HT-29 (cell line): ENCODE measurements at regions not wholly inside any gene's neighbourhood (a gene's known extent, or its start where the extent isn't known, plus 50 kb on each side); places are given as distances from the start of the nearest gene placed in this dataset.
"Not testable (repeated sequence)": the region's sequence is repeated elsewhere in the genome, so short reads cannot be mapped to it uniquely, and the experiment has no call there.

Source experiments
- DNase-seq: peaks from one replicate; pipeline ENCODE4 v3.0.0-alpha.2; 2015; ENCODE audit warnings: low spot score

DNA sequence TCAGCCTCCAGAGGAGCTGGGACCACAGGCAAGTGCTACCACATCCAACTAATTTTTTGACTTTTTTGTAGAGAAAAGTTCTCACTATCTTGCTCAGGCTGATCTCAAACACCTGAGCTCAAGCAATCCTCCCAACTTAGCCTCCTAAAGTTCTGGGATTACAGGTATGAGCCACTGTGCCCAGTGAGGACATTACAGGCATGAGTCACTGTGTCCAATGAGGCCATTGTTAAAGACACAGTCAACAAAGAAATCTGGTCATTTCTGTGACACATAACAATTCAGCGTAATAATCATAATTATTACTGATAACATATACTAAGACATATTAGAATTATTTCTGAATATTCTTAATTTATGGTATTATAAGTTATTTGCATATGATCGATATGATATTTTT, 463.4 kb upstream of the NDN start:
- no peak for DNase-seq

DNA sequence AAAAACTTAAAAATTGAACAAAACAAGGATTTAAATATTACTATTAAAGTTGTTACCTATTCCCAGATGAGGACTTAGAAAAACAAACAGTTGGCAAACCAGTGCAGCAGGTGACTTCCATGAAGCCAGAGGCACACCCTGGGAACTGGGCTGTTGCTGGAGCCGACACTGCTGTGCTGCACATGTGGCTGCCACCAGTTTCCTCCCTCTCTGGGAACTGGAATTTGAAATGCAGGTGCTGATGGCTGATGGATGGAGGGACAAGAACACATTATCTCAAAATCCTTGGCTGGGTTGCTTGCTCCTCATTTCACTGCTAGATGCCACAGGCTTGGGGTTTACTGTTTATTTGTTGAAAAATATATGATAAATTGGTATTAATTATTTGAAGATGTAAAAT, 471.2 kb upstream of the NDN start:
- not testable (repeated sequence) for DNase-seq

DNA sequence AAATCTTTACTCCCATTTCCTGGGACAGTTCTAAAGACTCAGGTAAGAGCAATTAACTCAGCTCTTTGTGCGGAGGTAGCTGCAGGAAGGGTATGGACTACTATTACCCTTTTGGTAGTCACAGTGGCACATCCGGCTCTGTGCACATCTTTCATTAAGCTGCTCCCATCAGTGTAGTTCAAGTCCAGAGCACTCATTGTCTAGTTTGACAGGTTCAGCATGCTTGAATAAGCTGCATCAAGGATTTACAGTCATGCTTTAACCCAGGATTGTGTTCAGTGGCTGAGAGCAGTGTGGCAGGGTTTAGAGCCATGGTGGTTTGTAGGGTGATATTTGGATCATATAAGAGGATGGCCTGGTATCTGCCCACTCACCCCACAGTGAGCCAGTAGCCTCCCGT, 478.4 kb upstream of the NDN start:
- not testable (repeated sequence) for DNase-seq

DNA sequence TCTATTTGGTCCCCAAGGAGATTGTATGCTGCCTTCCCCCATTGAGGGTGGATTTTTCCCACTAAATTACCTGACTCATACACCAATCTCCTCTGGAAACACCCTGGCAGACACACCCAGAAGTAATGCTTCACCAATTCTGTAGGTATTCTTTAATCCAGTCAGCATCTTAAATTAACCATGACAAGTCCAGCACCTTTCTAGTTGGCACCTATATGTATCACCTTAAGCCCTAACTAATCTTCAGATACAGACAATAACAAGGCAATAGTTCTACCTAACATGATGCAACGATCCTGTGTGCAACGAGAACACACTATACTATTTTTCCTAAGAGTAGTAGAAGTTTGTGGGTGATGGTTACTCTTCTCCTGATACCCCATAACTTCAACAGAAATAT, 473.3 kb upstream of the NPAP1 start:
- DNase-seq = not testable (repeated sequence)

DNA sequence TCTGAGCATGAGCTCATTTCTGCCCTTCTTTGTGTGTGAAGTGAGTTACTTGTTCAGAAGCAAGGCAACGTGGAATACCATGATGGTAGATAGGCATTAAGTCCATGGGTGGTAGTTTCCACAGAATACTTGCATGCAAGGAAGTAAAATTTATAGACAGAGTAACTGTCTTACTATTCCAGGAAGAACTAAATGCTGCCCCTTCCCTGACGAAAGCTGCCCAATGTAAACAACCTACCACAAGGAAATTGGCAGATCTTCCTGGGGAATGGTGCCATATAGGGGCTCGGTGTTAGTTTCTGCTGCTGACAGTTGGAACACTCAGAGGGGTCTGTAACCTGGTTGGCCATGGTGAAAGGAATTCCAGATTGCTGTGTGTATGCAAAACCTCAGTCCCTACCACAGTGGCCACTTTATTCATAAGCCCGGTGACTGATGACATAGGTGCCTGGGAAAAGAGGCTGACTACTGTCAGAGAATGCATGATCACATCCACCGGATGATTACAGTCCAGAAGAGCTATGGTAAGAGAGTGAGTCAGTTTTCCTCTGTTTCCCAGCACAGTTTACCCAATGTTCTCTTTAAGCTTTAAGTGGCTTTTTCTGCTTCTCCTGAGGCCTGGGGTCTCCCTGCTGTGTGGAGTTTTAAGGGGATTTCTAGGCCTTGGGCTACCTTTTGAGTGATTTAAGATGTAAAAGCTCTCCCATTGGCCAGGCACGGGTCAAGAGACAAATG, 463.7 kb upstream of the NPAP1 start:
- not testable (repeated sequence) for DNase-seq

DNA sequence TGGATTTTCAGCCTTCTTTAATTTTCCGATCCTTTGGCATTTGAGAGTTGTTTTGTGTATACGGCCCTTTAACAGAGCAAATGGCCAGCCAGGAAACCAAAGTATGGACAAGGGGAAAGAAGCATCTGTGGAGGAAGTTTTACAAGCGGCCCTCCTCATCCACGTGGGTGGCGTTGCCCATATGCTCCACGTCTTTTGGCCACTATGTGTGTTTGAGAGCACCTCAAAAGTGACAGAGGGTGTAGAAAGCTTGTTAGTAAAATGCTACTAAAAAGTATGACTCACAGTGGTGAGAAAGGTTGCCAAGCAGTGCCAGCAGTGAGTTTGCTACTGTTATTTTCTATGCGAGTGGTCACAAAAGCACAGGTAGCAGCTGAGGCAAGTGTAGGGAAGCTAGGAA, 451.8 kb upstream of the NPAP1 start:
- no peak for DNase-seq

DNA sequence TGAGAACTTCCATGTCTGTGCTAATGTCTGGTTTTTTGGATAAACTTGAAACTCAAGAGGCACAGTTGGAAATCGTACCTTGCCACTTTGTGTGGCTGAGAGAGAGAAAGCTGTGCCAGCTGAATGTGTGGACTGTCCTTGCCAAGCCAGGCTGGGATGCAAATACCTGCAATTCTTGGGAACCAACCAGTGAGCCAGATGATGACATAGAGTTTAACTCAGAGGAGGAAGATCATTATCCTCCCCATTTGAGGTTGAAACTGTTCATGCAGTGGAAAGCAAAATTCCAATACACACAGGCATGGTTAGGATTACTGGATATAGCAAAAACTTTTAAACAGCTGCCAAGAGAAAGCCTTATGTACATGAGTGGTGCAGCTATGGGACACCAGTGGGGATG, 451.4 kb upstream of the NPAP1 start:
- DNase-seq = no peak

DNA sequence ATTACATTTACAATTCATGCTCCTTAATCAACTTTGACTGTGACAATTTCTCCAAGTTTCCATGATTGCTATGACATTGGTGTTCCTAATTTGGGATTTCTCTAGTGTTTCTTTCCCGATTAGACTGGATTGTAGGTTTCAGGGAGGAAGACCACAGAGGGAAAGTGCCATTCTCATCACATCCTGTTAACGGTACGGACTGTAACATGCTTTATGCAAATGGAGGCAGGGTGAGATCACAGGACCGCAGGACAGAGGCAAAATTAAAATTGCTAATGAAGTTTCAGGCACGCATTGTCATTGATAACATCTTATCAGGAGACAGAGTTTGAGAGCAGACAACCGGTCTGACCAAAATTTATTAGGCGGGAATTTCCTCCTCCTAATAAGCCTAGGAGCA, 446.7 kb upstream of the NPAP1 start:
- not testable (repeated sequence) for DNase-seq

DNA sequence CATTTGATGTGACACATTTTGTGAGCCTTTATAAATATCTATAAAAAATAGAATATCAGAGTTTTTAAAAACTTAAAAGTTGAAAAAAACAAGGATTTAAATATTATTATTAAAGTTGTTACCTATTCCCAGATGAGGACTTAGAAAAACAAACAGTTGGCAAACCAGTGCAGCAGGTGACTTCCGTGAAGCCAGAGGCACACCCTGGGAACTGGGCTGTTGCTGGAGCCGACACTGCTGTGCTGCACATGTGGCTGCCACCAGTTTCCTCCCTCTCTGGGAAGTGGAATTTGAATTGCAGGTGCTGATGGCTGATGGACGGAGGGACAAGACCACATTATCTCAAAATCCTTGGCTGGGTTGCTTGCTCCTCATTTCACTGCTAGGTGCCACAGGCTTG, 442.4 kb upstream of the NPAP1 start:
- not testable (repeated sequence) for DNase-seq

DNA sequence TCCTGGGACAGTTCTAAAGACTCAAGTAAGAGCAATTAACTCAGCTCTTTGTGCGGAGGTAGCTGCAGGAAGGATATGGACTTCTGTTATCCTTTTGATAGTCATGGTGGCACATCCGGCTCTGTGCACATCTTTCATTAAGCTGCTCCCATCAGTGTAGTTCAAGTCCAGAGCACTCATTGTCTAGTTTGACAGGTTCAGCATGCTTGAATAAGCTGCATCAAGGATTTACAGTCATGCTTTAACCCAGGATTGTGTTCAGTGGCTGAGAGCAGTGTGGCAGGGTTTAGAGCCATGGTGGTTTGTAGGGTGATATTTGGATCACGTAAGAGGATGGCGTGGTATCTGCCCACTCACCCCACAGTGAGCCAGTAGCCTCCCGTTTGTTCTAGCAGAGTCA, 435.0 kb upstream of the NPAP1 start:
- not testable (repeated sequence) for DNase-seq

DNA sequence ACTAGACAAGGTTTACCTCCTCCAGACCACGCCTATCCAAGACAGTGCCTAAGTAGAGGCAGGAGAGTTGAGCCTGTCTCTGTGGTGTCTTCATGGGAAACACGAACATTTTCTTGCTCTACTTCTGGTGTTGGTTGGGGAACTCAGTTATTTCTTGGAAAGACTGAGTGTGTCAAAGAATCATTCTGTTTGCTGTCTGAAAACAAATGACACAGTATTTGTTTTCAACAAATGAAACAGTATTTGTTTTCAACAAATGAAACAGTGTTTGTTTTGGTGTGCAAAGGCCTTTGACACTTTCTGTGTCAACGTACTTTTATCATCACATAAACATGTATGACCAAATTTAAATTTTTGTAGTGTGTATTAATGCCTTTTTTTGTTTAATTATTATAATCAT, 416.5 kb upstream of the NPAP1 start:
- DNase-seq = not testable (repeated sequence)

DNA sequence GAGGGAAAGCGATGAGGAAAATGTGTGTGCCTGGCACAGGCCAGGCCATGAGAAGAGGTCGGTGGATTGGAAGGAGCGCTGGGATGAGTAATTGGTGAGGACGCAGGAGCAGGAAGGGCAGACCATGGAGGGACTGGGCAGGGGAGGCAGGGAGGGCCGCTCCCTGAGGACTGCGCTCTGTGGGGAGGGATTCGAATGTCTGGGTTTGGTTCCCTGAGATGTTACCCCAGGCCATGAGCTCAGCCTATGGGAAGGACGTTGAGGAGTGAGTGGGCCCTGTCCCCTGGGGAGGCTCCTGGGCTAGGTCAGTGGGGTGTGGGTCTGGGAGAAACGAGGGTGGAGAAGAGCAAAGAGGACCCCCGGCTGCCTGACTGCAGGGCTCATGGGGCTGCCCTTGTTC, 415.2 kb upstream of the NPAP1 start:
- DNase-seq = not testable (repeated sequence)

DNA sequence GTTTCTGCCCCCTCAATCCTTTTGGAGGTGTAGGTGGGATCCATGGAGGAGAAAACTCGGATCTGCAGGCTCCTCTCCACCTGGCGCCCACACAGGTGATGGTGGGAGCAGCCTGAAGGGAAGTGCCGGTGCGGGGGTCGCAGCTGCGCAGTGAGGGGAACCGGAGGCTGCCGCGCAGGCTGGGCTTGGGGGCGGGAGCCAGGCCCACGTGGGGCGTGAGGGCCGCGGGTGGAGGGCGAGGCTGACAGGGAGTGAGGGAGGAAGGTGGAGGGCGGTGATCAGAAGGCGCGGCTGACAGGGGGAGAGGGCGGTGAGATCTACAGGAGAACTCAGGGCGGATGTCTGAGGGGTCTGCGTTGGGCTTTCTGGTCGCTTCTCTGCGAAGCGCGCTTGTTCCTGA, 414.7 kb upstream of the NPAP1 start:
- DNase-seq = not testable (repeated sequence)

DNA sequence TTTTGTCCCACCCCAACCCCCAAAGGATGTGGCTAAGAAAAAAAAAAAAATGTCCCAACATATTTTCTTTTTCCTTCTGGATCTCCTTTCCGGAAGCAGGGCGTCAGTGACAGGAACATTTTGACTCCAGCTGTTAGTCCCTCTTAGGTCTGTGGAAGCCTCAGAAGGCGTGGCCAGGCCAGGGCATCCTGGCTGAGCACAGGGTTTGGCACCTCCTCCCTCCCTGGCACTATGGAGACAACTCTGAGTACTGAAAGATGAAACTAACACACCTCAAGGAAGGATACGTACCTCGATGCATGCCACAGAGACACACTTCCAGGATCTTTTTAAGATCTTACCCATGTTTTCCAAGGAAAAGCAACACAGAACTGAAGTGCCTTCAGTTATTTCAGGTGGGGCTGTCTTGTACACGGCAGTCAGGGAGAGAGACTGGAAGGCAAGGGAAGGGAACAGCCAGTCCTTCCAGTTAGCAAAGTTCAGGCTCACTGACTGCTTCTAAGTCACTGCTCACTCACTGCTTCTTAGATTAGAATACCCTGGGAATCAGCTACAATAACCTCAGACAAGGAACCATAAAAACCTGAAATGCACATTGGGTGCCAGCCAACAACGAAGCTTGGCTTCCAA, 406.9 kb upstream of the NPAP1 start:
- DNase-seq = not testable (repeated sequence)

DNA sequence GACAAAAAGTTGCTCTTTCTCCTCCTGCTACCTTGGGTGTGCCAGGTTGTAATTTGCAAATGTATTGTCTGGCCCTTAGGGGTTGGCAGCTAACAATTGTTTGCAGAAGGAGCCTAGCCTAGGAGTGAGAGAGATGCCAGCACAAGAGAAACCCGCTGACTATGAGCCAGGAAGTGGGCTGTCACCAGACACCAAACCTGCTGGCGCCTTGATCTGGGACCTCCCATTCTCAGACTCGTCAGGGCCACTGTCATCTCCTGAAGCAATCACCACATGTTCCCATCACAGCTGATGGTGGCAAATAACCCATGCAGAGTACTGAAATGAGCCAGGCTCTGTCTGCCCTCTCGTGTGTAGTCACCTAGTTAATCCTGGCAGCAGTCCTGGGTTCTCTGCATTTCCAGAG, 406.4 kb upstream of the NPAP1 start:
- DNase-seq = no peak

DNA sequence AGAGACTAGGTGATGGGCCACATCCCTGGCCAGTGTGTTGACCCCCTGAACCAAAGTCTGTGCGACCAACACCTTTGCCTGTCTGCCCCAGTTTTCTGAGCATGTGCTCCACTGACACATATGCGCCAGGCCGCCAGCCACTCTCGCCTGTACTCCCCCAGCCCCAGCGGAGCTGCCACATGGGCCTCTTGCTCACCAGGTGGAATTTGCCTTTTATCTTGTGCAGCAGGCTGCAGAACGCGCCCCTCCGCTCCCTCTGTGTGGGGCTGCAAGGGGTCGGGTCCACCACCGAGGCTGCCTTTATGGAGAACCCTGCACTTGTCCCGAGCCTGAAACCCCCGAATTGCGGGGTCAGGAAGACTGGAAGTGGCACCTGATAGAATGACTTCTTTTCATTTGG, 405.7 kb upstream of the NPAP1 start:
- DNase-seq = no peak

DNA sequence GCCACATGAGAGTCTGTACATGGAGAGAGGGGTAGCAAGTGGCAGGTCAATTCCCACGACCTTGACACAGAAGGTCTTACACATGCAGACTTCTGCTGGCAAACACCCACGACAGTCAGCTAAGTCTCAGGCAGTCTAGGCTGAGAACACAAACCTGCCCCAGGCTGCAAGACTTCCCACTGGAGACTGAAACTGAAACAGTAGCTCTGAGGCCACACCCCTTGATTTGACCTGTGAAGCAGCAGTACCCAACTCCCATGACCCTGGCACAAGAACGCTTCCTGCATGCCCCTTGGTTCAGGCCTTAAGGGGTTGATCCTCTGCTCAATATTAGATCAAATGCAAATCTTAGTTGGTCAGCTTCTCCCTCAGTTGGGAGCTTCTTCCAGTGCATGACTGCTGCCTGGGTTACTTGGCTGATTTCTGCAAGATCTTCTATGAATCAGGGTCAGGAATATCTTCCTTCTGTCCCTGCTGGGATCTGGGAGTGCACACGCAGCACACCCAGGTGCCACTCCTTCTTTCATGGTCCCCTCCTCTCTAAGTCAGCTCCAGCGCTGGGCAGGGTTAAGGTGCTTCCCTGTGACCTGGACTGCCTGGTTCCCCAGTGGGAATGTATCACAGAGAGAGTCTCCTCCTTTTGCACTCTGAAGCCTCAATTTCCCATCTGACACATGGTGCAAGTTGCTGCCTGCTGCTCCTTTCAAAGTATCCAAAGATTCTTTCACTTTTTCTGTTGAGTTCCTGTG, 403.9 kb upstream of the NPAP1 start:
- DNase-seq = not testable (repeated sequence)

DNA sequence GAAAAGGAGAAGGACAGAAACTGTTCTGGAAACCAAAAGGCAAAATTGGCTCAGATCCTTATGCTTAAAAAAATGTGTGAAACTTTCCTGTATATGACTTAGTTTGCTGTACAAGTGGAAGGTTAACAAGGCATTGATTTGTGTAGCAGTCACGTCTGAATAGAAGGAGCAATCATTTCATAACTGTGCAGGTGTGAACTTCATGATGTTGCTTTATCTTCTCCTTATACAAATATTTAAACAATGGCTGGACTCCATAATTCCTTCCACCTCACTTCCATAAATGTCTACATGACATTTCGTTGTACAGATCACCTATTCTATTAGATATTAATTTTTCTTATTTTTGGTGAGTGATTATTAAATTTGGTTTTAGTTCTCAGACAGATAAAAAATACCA, 382.7 kb upstream of the NPAP1 start:
- no peak for DNase-seq

DNA sequence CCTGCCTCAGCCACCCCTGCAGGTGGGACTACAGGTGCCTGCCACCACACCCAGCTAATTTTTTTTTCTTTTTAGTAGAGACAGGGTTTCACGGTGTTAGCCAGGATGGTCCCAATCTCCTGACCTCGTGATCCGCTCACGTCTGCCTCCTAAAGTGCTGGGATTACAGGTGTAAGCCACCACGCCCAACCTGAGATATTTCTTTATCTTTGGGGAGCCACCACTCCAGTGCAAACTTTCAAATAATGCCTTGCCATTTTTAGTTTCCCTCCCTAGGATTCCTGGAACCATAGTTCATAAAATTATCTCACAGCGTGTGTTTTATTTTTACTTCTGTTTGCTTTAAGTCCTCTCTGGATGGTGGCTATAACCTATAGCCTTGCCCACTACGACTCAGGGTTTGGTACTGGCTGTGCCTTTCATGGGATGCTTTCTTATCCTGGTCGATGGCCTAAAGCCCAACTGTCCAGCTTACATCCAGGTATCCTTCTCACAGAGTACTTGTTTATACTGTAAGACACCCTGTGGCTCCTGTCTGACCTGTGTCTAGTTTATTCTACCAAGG, 374.7 kb upstream of the NPAP1 start:
- not testable (repeated sequence) for DNase-seq

DNA sequence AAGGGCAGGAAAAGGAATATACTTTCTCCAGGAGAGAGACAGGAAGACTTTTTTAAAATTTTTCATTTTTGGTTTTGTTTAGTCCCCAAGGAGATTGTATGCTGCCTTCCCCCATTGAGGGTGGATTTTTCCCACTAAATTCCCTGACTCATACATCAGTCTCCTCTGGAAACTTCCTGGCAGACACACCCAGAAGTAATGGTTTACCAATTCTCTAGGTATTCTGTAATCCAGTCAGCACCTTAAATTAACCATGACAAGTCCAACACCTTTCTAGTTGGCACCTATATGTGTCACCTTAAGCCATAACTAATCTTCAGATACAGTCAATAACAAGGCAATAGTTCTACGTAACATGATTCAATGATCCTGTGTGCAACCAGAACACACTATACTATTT, 373.6 kb upstream of the NPAP1 start:
- not testable (repeated sequence) for DNase-seq

DNA sequence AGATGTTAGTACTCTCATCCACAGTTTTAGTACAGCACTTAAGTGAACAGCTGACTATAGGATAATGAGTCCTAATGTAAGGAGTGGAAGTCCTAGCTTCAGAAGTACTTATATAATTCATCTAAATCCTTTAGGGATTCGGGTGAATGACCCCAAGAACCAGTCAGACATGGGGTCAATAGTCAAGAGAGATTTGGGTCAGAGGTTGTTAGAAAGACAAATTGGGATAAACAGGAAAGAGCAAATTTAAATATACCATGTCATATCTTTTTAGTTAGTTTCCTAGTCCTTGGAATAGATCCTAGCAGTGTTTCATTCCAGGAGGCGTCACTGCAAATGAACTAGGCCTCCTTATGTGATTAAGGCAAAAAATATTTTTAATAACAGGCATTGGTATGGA, 370.8 kb upstream of the NPAP1 start:
- not testable (repeated sequence) for DNase-seq

DNA sequence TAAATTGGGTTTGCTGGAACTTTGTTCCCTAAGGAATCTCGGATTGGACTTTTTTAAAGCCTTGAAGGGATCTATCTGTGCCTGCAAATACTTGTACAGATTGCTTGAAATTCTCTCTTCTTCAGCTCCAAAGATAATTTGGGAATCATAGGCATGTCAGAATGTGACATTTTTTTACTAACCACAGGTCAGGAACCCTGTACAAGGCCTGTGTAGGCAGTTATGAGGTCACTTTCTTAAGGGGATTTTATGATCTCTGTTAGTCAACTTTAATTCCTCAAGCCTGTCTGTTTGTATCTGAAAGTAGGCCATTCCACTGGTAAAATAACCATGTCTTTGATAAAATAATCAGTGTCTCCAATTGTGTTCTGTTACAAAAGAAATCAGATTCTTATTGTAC, 369.9 kb upstream of the NPAP1 start:
- DNase-seq = not testable (repeated sequence)
